ACC112 (cell line): ENCODE measurements at regions not wholly inside any gene's neighbourhood (a gene's known extent, or its start where the extent isn't known, plus 50 kb on each side); places are given as distances from the start of the nearest gene placed in this dataset.

Source experiments
- H2AFZ ChIP-seq: fragments of 200-600 bp; sonication (generic); one replicate; pipeline ENCODE4 v1.6.0; 2017; ENCODE audit warnings: antibody characterized with exemption, low read length; ENCODE audit not compliant: unreplicated experiment
- H3K27ac ChIP-seq: fragments of 200-600 bp; sonication (generic); 2 replicates; pipeline ENCODE4 v1.5.1; 2014; ENCODE audit warnings: low read depth, mild to moderate bottlenecking, antibody characterized with exemption, low read length, moderate library complexity
- H3K27me3 ChIP-seq: fragments of 200-600 bp; sonication (generic); 2 replicates; pipeline ENCODE4 v1.6.1; 2014; ENCODE audit warnings: mild to moderate bottlenecking, antibody characterized with exemption, low read length, moderate library complexity, mixed read lengths; ENCODE audit not compliant: insufficient read depth
- H3K36me3 ChIP-seq: fragments of 200-600 bp; sonication (generic); 2 replicates; pipeline ENCODE4 v1.6.1; 2016; ENCODE audit warnings: mild to moderate bottlenecking, antibody characterized with exemption, low read length, moderate library complexity, mixed read lengths; ENCODE audit not compliant: insufficient read depth
- H3K4me1 ChIP-seq: fragments of 200-600 bp; sonication (generic); one replicate; pipeline ENCODE4 v1.6.1; 2016; ENCODE audit warnings: low read length, mixed read lengths; ENCODE audit not compliant: insufficient read depth, unreplicated experiment, control insufficient read depth
- H3K4me3 ChIP-seq: fragments of 200-600 bp; sonication (generic); 2 replicates; pipeline ENCODE4 v1.5.1; 2014; ENCODE audit warnings: mild to moderate bottlenecking, low read depth, low read length
- H3K79me2 ChIP-seq: fragments of 200-600 bp; sonication (generic); one replicate; pipeline ENCODE4 v1.6.0; 2016; ENCODE audit warnings: low read length; ENCODE audit not compliant: control insufficient read depth, unreplicated experiment, insufficient read depth

GRCh38 chr13:106917024-106917571 is 349.2 kb upstream of the ARGLU1 start:
- H3K4me1 ChIP-seq: peaks cover 3% of the 10 kb centered on the region

GRCh38 chr13:106916329-106916976 is 348.5 kb upstream of the ARGLU1 start:
- Histone ChIP-seq H3K27me3 (no peaks in the 10 kb centered on the region), H3K4me1 (peaks cover 3% of the 10 kb centered on the region), H2AFZ (no peak overlapping the region), H3K4me3 (no peak overlapping the region), H3K36me3 (no peaks in the 10 kb centered on the region), H3K27ac (no peak overlapping the region), H3K79me2 (no peaks in the 10 kb centered on the region)

More at GRCh38 chr13:106917024-106917571, 349.2 kb upstream of the ARGLU1 start:
- no peaks in the 10 kb centered on the region for H3K27me3 ChIP-seq
- peak overlapping the region; percentile 96 for H2AFZ ChIP-seq
- no peak overlapping the region for H3K27ac ChIP-seq
- H3K4me3 ChIP-seq: peak overlapping the region; percentile 90
- no peaks in the 10 kb centered on the region for H3K79me2 ChIP-seq
- no peaks in the 10 kb centered on the region for H3K36me3 ChIP-seq

GRCh38 chr13:106915146-106915545 is 347.2 kb upstream of the ARGLU1 start:
- no peaks in the 10 kb centered on the region for H3K79me2 ChIP-seq
- H3K27me3 ChIP-seq: no peaks in the 10 kb centered on the region
- no peak overlapping the region for H2AFZ ChIP-seq
- H3K4me1 ChIP-seq: peaks cover 3% of the 10 kb centered on the region
- no peak overlapping the region for H3K4me3 ChIP-seq
- H3K27ac ChIP-seq: no peak overlapping the region
- no peaks in the 10 kb centered on the region for H3K36me3 ChIP-seq

DNA sequence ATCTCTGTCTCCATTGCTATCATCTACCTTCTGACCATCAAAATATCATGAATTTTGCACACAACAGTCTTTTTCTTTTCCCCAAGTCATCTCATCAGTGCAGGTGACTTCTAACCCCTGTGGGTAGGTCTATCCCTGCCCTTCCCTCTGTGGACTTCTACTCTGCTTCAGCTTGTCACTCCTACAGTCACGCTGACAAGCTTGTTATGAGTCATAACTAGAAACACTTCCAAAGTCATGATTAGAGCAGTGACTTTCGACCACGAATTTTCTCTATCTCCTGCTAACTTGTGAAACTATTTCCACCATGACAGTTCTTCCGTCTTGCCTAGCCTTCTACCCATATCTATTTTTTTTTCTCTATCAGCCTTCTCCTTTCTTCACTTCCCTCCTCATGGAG is 343.7 kb upstream of the ARGLU1 start:
- Histone ChIP-seq H3K27me3 (no peaks in the 10 kb centered on the region), H3K27ac (no peak overlapping the region), H2AFZ (no peak overlapping the region), H3K36me3 (no peaks in the 10 kb centered on the region), H3K79me2 (no peaks in the 10 kb centered on the region), H3K4me1 (no peaks in the 10 kb centered on the region), H3K4me3 (no peak overlapping the region)

DNA sequence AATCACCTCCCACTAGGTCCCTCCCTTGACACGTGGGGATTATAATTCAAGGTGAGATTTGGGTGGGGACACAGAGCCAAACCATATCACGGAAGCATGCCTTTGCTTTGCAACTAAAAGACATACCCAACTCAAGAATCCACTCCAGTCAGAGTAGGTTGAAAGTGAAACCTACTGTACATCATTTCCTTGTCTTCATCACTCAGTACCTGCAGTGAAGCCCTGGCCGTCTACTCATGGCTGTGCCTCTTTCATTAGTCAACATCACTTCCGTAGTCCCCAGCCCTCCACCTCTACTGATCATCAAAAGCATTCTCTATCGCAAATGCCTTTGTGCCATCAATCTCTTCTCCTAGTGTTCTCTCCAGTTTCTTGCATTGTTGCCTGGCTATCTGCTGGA is 343.1 kb upstream of the ARGLU1 start:
- no peak overlapping the region for H3K27ac ChIP-seq
- H3K4me3 ChIP-seq: no peak overlapping the region
- no peak overlapping the region for H2AFZ ChIP-seq
- H3K79me2 ChIP-seq: no peaks in the 10 kb centered on the region
- no peaks in the 10 kb centered on the region for H3K36me3 ChIP-seq
- H3K27me3 ChIP-seq: no peaks in the 10 kb centered on the region
- H3K4me1 ChIP-seq: no peaks in the 10 kb centered on the region

DNA sequence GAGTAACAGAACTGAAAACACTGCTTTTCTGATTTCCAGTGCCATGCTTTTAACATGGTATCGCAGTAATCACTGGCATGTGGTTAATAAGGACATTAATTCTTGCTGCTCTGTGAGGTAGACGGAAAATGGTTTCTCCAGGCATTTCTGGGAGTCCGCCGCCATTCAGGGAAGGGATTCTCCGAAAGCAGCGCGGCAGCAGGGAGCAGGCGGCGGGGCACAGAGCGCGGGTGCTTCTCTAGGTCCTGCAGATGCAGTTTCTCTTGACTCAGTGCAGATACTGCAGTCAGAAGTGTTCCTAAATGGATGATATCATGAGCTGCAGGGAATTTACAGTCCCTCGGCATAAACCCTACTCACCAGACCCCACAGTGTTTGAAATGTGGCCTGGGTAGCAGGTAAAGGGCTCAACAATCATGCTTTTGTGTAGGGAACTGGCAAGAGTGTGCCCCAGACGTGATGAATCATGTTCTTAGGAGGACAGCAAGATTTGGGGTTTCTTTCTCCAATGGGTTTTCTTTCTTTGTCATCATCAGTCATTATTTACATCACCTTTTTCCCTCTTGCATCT is 338.6 kb upstream of the ARGLU1 start:
- Histone ChIP-seq H3K4me1 (no peaks in the 10 kb centered on the region), H3K27me3 (no peaks in the 10 kb centered on the region), H3K79me2 (no peaks in the 10 kb centered on the region), H3K36me3 (no peaks in the 10 kb centered on the region), H3K4me3 (no peak overlapping the region), H2AFZ (no peak overlapping the region), H3K27ac (no peak overlapping the region)

DNA sequence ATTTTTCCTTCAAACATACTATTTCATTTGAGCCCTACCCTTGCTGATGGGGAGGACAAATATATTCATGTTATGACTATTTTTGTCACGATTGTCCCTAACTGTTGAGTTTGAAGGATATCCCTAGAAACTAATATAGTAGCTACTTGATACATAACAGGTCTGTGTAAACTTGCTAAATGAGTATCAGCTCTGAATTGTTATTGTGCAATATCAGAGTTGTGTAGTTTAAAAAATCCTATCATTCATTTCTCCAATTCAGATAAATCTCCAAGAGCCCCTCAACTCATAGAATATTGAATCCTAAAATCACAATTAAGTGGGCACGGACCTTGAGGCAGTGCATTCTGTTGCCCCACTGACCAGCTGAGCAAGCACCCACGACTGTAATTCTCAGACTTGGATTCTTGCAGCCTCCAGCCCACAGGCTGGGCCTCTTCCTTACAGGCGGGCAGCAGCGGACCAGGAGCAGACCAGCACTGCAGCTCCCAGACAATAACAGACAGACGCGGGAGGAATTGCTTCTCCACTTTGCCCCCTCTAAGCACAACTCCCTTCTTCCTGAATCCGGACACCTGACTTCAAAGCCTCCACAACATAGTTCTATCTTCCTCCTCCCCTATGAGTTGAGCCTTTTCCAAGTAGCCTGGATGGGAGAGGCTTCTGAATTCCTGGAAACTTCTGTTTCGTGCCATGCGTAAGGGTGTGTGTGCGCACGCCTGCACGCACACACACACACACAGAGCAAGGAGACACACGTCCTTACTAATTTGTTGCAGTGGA is 337.6 kb upstream of the ARGLU1 start:
- H3K27me3 ChIP-seq: no peaks in the 10 kb centered on the region
- no peaks in the 10 kb centered on the region for H3K79me2 ChIP-seq
- H3K4me3 ChIP-seq: no peak overlapping the region
- H2AFZ ChIP-seq: no peak overlapping the region
- no peak overlapping the region for H3K27ac ChIP-seq
- H3K4me1 ChIP-seq: no peaks in the 10 kb centered on the region
- H3K36me3 ChIP-seq: no peaks in the 10 kb centered on the region

GRCh38 chr13:106899442-106899841 is 331.5 kb upstream of the ARGLU1 start:
- Histone ChIP-seq H3K27ac (no peak overlapping the region), H3K4me3 (no peak overlapping the region), H2AFZ (no peak overlapping the region), H3K79me2 (no peaks in the 10 kb centered on the region), H3K27me3 (no peaks in the 10 kb centered on the region), H3K36me3 (no peaks in the 10 kb centered on the region), H3K4me1 (no peaks in the 10 kb centered on the region)

- no peaks in the 10 kb centered on the region for H3K27me3 ChIP-seq
- H2AFZ ChIP-seq: no peak overlapping the region
- no peak overlapping the region for H3K27ac ChIP-seq
- no peaks in the 10 kb centered on the region for H3K36me3 ChIP-seq
- H3K79me2 ChIP-seq: no peaks in the 10 kb centered on the region
- no peaks in the 10 kb centered on the region for H3K4me1 ChIP-seq
- H3K4me3 ChIP-seq: no peak overlapping the region
These were observed 330.3 kb upstream of the ARGLU1 start for GRCh38 chr13:106898231-106898630.

DNA sequence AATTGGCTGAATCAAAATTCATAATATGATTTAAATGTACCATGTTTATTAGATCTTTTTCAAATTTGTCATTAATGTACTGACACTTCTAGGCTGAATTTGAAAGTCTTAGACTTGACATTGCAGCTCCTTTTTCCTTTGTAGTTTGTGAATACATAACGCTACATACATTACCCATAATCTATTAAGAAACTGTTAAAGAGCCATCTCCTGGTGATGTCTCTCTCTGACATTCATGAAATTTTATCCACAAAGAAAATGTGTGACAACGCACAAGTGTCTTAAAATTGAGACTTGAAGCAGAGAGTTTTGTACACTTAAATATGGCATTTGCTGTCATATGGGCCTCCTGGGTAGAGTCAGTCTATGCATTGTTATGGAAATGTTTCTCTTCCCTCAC is 320.2 kb upstream of the ARGLU1 start:
- no peaks in the 10 kb centered on the region for H3K27me3 ChIP-seq
- H3K4me1 ChIP-seq: no peaks in the 10 kb centered on the region
- H3K4me3 ChIP-seq: no peak overlapping the region
- H2AFZ ChIP-seq: no peak overlapping the region
- no peak overlapping the region for H3K27ac ChIP-seq
- H3K36me3 ChIP-seq: no peaks in the 10 kb centered on the region
- no peaks in the 10 kb centered on the region for H3K79me2 ChIP-seq
